HG03175 (cell line): ENCODE measurements at regions not wholly inside any gene's neighbourhood (a gene's known extent, or its start where the extent isn't known, plus 50 kb on each side); places are given as distances from the start of the nearest gene placed in this dataset.
"Not testable (repeated sequence)": the region's sequence is repeated elsewhere in the genome, so short reads cannot be mapped to it uniquely, and the experiment has no call there.

Experiments
- ATAC-seq: cut with Tn5 transposase; IDR thresholded peaks from one replicate; pipeline ENCODE4 v1.9.1; 2021; ENCODE audit warnings: mild to moderate bottlenecking, moderate library complexity; ENCODE audit not compliant: unreplicated experiment

DNA sequence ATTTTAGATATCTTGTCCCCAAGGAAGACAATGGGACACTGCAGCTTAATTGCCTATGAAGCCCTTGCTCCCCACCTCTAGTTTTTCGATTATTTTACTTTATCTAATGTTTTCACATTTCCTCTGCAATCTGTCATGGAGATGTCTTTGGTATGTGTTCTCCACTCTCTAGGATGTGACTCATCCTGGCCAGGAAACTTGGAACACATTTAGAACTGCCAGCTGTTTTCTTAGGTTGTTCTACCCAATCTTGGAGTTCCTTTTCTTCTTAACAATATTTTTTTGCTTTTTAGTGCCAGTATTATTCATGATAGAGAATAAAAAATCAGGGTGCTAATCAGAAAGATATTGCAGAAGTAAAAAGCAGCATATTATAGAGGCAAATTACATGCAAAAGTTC lies 101.7 kb upstream of the CLEC14A start:
- no peak for ATAC-seq

DNA sequence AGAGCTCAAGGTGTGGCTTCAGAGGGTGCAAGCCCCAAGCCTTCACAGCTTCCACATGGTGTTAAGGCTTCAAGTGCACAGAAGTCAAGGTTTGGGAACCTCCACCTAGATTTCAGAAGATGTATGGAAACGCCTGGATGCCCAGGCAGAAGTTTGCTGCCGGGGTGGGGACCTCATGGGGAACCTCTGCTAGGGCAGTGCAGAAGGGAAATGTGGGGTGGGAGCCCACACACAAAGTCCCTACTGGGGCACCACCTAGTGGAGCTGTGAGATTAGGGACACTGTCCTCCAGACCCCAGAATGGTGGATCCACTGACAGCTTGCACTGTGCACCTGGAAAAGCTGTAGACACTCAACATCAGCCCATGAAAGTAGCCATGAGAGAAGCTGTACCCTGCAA lies 99.6 kb upstream of the CLEC14A start:
- not testable (repeated sequence) for ATAC-seq

DNA sequence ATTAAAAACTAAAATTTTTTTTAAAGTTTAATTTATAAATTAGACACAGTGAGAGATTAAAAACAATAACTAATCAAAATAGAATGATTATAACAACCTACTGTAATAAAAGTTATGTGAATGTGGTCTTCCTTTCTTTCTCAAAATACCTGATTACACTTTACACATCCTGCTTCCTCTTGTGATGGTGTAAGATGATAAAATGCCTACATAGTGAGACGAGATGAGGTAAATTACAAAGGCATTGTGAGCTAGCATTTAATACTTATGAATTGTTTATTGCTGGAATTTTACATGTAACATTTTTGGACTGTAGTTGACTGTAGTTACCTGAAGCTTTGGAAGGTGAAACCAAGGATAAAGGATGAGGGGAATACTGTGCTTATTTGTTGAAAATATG lies 94.2 kb upstream of the CLEC14A start:
- ATAC-seq = no peak

GRCh38 chr14:38342803-38343202 lies 86.9 kb upstream of the CLEC14A start:
- no peak for ATAC-seq

GRCh38 chr14:38339696-38340095 lies 83.8 kb upstream of the CLEC14A start:
- no peak for ATAC-seq

DNA sequence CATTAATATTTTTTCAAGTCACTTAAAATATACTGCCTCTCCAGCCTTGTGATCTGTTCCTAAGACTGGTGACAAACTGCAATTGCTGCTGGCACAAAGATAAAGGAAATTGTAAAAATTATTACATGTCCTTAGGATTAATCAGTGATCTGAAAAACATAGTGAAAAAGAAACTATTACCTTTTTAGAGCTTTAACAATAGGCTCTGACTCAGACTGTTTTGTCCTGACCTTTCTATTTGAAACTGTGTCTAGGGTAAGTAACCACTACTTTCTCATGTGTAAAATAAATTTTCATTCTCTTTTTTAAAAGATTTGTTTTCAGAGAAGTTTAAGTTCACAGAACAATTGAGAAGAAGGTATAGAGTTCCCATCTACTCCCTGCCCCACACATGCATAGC lies 80.4 kb upstream of the CLEC14A start:
- ATAC-seq = no peak

DNA sequence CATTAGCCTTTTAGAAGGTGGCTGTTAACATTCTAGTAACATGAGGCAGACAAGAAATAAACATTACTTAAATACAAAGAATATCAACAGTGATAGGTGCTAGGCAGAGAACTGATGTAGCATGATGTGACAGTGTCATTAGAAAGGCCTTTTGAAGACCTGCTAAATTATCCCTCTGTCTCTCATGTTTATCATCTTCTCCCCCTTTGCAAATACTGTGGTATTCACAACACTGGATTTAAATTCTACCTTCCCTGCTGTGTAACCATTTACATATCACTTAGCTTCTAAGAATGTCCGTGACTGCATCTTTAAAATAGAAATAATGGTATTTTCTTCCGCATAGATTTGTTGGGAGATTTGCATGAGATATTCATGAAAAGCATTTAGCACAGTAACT lies 74.4 kb upstream of the CLEC14A start:
- ATAC-seq = no peak

DNA sequence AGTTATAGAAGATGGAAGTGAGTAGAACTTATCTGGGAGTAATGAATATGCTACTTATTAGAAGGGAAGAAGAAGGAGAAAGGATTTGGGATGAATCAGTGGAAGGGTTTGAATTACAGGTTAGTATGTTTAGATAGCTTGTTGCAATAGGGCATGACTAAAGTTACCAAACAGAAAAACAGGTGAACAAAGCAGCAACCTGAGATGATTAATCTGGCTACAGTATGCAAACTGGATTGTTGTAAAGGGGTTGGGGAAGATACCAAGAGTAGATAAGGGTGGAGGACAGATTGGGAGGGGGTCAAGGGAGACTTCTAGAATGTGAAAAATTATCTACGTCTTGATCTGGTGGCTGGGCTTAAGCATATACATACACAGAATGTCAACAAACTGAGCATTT lies 73.4 kb upstream of the CLEC14A start:
- ATAC-seq = no peak

DNA sequence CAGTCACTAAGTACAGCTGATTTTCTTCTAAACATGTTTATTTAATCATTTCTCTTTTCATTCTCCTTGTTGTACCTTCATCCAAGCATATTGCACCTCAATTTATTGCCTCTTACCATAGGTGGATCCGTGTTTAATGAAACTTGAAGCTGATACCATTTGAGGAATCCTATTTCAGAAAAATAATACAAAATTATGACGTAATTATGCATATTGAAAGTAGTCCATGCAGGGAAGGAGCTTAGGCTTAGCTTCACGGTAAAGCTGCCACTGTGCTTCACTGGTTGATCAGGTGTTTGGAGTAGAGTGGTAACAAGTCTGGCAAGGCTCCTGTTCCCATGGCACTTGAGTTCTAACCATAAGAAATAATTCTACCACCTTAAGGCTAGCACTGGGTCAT lies 61.0 kb upstream of the CLEC14A start:
- no peak for ATAC-seq

DNA sequence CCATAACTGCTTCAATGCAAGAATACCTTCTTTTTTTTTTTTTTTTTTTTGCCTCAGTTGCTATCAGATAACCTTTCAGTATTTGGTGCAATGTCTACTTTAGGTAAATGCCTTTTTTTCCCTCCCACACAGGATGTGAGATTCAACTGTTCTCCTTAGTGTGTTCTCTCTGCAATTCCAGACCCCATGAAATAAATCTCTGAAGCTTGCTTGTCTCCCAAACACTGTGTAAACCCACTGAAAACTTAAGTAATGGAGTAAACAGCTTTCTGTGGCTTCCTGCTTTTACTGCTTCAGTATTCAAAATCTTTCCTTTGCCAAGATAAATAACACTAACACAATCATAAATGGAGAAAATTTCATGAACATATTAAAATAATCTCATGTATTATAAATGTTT lies 55.8 kb upstream of the CLEC14A start:
- no peak for ATAC-seq

- no peak for ATAC-seq
Measured at GRCh38 chr14:38310420-38310995, 54.6 kb upstream of the CLEC14A start.

- ATAC-seq = no peak
Measured at GRCh38 chr14:38309522-38310277, 53.8 kb upstream of the CLEC14A start.
